ENCODE measurements at regions not wholly inside any gene's neighbourhood (a gene's known extent, or its start where the extent isn't known, plus 50 kb on each side); places are given as distances from the start of the nearest gene placed in this dataset.
"Not testable (repeated sequence)": the region's sequence is repeated elsewhere in the genome, so short reads cannot be mapped to it uniquely, and the experiment has no call there.

DNA sequence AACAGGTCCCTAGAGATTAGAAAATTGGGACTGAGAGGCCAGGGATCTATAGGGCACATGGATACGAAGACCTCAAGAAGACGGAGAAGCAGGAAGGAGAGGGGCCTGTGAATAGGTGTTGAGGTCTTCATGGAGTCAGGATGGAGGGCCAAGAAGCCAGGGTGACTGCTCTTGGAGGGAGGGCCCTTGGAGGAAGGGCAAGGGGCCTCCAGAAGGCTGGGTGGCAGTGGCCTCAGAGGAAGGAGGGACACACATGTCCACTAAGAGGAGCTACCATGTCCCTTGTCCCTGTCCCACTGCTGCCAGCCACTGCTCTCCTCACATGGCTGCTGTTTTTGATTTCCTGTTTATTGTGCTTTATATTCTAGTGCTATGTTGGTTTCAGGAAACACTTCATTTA, 589.5 kb upstream of the B3GAT1 start:
- WGBS, 2 donors = 74 to 91% methylated on average over 2 of the region's 2 CpGs
- DNase-seq = no peak

DNA sequence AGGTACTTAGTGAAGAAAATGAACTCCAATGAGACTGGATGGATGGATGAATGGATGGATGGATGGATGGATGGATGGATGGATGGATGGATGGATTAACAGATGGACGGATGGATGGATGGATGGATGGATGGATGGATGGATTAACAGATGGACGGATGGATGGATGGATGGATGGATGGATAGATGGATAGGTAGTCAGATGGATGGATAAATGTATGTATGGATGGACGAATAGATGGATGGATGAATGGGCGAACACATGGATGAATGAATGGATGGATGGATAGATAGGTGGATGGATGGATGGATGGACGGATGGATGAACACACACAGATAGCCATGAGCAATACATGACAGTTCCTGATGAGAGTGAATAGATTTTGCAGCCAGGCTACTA, 589.0 kb upstream of the B3GAT1 start:
- DNase-seq; H3K36me3 ChIP-seq (replicated peaks in 1 of 2; ENCODE audit: insufficient read depth in 1 of 2, low read depth in 2 of 2); H3K4me3 ChIP-seq; H3K27ac ChIP-seq; ATAC-seq; H3K4me1 ChIP-seq; H3K27me3 ChIP-seq; H3K9me3 ChIP-seq; intact Hi-C loops (cut with DNase I): not testable (repeated sequence)
- 51 to 53% methylated on average over 5 of the region's 5 CpGs for WGBS, 2 donors

More for the DNA sequence above, 589.5 kb upstream of the B3GAT1 start:
- H3K27ac ChIP-seq = no peak overlapping the region
- TF ChIP-seq, protein P1, sequence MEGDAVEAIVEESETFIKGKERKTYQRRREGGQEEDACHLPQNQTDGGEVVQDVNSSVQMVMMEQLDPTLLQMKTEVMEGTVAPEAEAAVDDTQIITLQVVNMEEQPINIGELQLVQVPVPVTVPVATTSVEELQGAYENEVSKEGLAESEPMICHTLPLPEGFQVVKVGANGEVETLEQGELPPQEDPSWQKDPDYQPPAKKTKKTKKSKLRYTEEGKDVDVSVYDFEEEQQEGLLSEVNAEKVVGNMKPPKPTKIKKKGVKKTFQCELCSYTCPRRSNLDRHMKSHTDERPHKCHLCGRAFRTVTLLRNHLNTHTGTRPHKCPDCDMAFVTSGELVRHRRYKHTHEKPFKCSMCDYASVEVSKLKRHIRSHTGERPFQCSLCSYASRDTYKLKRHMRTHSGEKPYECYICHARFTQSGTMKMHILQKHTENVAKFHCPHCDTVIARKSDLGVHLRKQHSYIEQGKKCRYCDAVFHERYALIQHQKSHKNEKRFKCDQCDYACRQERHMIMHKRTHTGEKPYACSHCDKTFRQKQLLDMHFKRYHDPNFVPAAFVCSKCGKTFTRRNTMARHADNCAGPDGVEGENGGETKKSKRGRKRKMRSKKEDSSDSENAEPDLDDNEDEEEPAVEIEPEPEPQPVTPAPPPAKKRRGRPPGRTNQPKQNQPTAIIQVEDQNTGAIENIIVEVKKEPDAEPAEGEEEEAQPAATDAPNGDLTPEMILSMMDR (IDR thresholded peaks at IDR 0.05) = no peak
- no peak for TF ChIP-seq POLR2A (IDR thresholded peaks at IDR 0.05)
- ATAC-seq = no peak
- no peaks in the 10 kb centered on the region for H3K36me3 ChIP-seq (replicated peaks in 1 of 2; ENCODE audit: insufficient read depth in 1 of 2, low read depth in 2 of 2)
- no peak overlapping the region for H3K4me3 ChIP-seq
- H3K27me3 ChIP-seq = no peaks in the 10 kb centered on the region
- H3K9me3 ChIP-seq = no peaks in the 10 kb centered on the region
- no peaks in the 10 kb centered on the region for H3K4me1 ChIP-seq
- intact Hi-C loops (cut with DNase I) = no loop called here

- H3K9me3 ChIP-seq = no peaks in the 10 kb centered on the region
- no peak for DNase-seq
- no peaks in the 10 kb centered on the region for H3K4me1 ChIP-seq
- H3K27me3 ChIP-seq = no peaks in the 10 kb centered on the region
- TF ChIP-seq, protein P1 (IDR thresholded peaks at IDR 0.05) = no peak
- no peak for TF ChIP-seq POLR2A (IDR thresholded peaks at IDR 0.05)
- no peaks in the 10 kb centered on the region for H3K36me3 ChIP-seq (replicated peaks in 1 of 2; ENCODE audit: insufficient read depth in 1 of 2, low read depth in 2 of 2)
- no peak for ATAC-seq
- intact Hi-C loops (cut with DNase I) = no loop called here
- H3K4me3 ChIP-seq = no peak overlapping the region
- WGBS, 2 donors = 38% methylated on average over 5 to 6 of the region's 6 CpGs
- no peak overlapping the region for H3K27ac ChIP-seq
These were observed 587.5 kb upstream of the B3GAT1 start for GRCh38 chr11:134999590-134999989.

GRCh38 chr11:134997652-134998320, 585.7 kb upstream of the B3GAT1 start:
- intact Hi-C loops (cut with DNase I) = no loop called here
- ATAC-seq = no peak
- 83% methylated on average over 11 of the region's 11 CpGs for WGBS, 2 donors

DNA sequence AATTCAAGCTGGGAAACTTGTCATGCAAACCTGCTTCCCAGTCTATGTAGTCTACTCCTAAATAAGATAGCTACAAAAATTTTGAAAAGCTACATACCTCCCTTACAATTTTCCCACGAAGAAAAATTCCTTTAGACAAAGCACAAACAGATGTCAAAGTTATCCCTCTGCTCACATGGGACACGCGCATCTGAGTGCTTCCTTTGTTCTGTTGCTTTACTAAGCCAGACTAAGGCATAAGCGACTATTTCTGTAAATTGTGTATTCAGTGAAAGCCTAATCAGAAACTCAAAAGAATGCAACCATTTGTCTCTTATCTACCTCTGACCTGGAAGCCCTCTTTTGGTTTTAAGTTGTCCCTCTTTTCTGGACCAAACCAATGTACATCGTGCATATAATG, 583.7 kb upstream of the B3GAT1 start:
- H3K36me3 ChIP-seq (replicated peaks in 1 of 2; ENCODE audit: insufficient read depth in 1 of 2, low read depth in 2 of 2) = no peaks in the 10 kb centered on the region
- no peak overlapping the region for H3K27ac ChIP-seq
- TF ChIP-seq, protein P1 (IDR thresholded peaks at IDR 0.05) = no peak
- no peak for TF ChIP-seq POLR2A (IDR thresholded peaks at IDR 0.05)
- WGBS, 2 donors = 35 to 36% methylated on average over 5 of the region's 5 CpGs
- no peaks in the 10 kb centered on the region for H3K27me3 ChIP-seq
- no peaks in the 10 kb centered on the region for H3K9me3 ChIP-seq
- DNase-seq (no peak), ATAC-seq (no peak)
- H3K4me3 ChIP-seq = no peak overlapping the region
- intact Hi-C loops (cut with DNase I) = no loop called here
- no peaks in the 10 kb centered on the region for H3K4me1 ChIP-seq

More at GRCh38 chr11:134997652-134998320, 585.7 kb upstream of the B3GAT1 start:
- no peak overlapping the region for H3K4me3 ChIP-seq
- no peak for DNase-seq
- TF ChIP-seq, protein P1 (IDR thresholded peaks at IDR 0.05) = no peak
- no peak for TF ChIP-seq POLR2A (IDR thresholded peaks at IDR 0.05)
- no peaks in the 10 kb centered on the region for H3K4me1 ChIP-seq
- H3K27ac ChIP-seq = no peak overlapping the region
- H3K36me3 ChIP-seq (replicated peaks in 1 of 2; ENCODE audit: insufficient read depth in 1 of 2, low read depth in 2 of 2) = no peaks in the 10 kb centered on the region
- no peaks in the 10 kb centered on the region for H3K27me3 ChIP-seq
- H3K9me3 ChIP-seq = no peaks in the 10 kb centered on the region

Measured in body of pancreas (tissue), 4 donors.